ENCODE measurements at regions not wholly inside any gene's neighbourhood (a gene's known extent, or its start where the extent isn't known, plus 50 kb on each side); places are given as distances from the start of the nearest gene placed in this dataset.

DNA sequence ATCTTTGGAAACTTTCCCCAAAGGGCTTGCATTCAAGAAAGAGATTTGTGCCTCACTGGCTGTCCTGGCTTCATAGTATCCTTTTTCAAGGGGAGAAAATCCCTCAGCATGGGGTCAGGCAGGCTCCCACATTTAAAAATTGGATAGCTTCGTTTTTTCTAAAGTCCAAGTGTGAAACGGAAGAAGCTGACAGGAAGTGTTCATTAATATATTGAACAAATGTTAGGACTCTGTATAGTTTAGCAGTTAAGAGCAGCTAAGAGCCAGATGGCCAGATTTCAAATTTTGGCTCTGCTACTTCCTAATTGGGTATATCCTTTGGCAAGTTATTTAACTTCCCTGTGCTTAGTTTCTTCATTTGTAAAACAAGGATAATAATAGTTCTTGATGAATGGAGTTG is 354.9 kb upstream of the FAT3 start:
- DNase-seq (no peak), ATAC-seq (ENCODE audit: low read depth) (no peak)
- Histone ChIP-seq H2AK9ac (replicated peaks; ENCODE audit: low read depth, low read length, poor library complexity) (no peak overlapping the region), H3K9ac (ENCODE audit: low read depth, low read length) (no peak overlapping the region), H3K4ac (ENCODE audit: low read depth, low read length) (no peak overlapping the region), H3K9me1 (ENCODE audit: insufficient read depth, low read length) (no peaks in the 10 kb centered on the region), H2BK20ac (ENCODE audit: low read depth, low read length) (no peak overlapping the region), H4K5ac (ENCODE audit: low read depth, low read length) (no peak overlapping the region), H2AFZ (replicated peaks; ENCODE audit: low read length, poor library complexity) (no peak overlapping the region), H3K36me3 (ENCODE audit: control insufficient read depth, insufficient read depth, low read length) (no peaks in the 10 kb centered on the region), H3K4me2 (ENCODE audit: low read depth, low read length) (no peak overlapping the region), H2BK15ac (ENCODE audit: low read depth, low read length) (no peak overlapping the region), H3K27me3 (ENCODE audit: control insufficient read depth, insufficient read depth, low read length) (no peaks in the 10 kb centered on the region), H4K20me1 (ENCODE audit: insufficient read depth, low read length) (no peaks in the 10 kb centered on the region), H4K8ac (ENCODE audit: low read depth in 2 of 2, low read length in 2 of 2) (no peak overlapping the region), H3K9me3 (ENCODE audit: control insufficient read depth, insufficient read depth, low read length) (peaks cover 7% of the 10 kb centered on the region), H3K23ac (ENCODE audit: low read depth, low read length) (no peak overlapping the region), H4K91ac (ENCODE audit: insufficient read depth, low read depth, low read length) (no peak overlapping the region), H3K18ac (ENCODE audit: low read depth, low read length) (no peak overlapping the region), H3K27ac (ENCODE audit: insufficient read depth, low read length) (no peak overlapping the region), H2BK120ac (ENCODE audit: low read depth, low read length) (no peak overlapping the region), H3K4me3 (ENCODE audit: insufficient read depth, low read depth, low read length) (no peak overlapping the region), H2AK5ac (ENCODE audit: low read depth, low read length) (no peak overlapping the region), H3K14ac (replicated peaks; ENCODE audit: low read depth, low read length) (no peak overlapping the region), H3K4me1 (ENCODE audit: control insufficient read depth, insufficient read depth, low read length) (no peaks in the 10 kb centered on the region), H3K79me1 (ENCODE audit: low read depth in 1 of 2, low read length in 2 of 2) (no peaks in the 10 kb centered on the region), H2BK5ac (ENCODE audit: low read depth, low read length, poor library complexity, severe bottlenecking) (no peak overlapping the region), H3K56ac (ENCODE audit: extremely low read depth, insufficient read depth, low read length) (no peak overlapping the region)
- WGBS, 2 experiments (ENCODE audit: extremely low coverage in 2 of 2, insufficient read length in 1 of 2) = no CpG with 5 or more reads among the region's 2 CpGs
- BruUV-seq (replicated peaks) = no TSS peak
- intact Hi-C loops (cut with micrococcal nuclease) = no loop called here
- ChIA-PET POLR2A (ENCODE audit: unreplicated experiment) (no interaction called here), CTCF (no interaction called here)
- in situ Hi-C loops (cut with MboI; ENCODE audit: low sequenced_read_pairs) = no loop called here
- dilution Hi-C loops (cut with HindIII; ENCODE audit: low sequenced_read_pairs, unreplicated experiment) = no loop called here
- TF ChIP-seq MXI1 (IDR thresholded peaks at IDR 0.05; ENCODE audit: borderline replicate concordance, low read depth, low read length) = no peak
- TF ChIP-seq, protein P1, sequence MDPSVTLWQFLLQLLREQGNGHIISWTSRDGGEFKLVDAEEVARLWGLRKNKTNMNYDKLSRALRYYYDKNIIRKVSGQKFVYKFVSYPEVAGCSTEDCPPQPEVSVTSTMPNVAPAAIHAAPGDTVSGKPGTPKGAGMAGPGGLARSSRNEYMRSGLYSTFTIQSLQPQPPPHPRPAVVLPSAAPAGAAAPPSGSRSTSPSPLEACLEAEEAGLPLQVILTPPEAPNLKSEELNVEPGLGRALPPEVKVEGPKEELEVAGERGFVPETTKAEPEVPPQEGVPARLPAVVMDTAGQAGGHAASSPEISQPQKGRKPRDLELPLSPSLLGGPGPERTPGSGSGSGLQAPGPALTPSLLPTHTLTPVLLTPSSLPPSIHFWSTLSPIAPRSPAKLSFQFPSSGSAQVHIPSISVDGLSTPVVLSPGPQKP (IDR thresholded peaks at IDR 0.05; ENCODE audit: borderline replicate concordance, low read depth, low read length) = no peak
- TF ChIP-seq MAFK (IDR thresholded peaks at IDR 0.05; ENCODE audit: low read depth, low read length) = no peak
- no peak for TF ChIP-seq POLR2A (IDR thresholded peaks at IDR 0.05; ENCODE audit: low read depth, low read length)
- TF ChIP-seq CHD1 (IDR thresholded peaks at IDR 0.05; ENCODE audit: low read depth, low read length) = no peak
- TF ChIP-seq RCOR1 (IDR thresholded peaks at IDR 0.05; ENCODE audit: insufficient replicate concordance, low read length) = no peak
- TF ChIP-seq, protein P2, sequence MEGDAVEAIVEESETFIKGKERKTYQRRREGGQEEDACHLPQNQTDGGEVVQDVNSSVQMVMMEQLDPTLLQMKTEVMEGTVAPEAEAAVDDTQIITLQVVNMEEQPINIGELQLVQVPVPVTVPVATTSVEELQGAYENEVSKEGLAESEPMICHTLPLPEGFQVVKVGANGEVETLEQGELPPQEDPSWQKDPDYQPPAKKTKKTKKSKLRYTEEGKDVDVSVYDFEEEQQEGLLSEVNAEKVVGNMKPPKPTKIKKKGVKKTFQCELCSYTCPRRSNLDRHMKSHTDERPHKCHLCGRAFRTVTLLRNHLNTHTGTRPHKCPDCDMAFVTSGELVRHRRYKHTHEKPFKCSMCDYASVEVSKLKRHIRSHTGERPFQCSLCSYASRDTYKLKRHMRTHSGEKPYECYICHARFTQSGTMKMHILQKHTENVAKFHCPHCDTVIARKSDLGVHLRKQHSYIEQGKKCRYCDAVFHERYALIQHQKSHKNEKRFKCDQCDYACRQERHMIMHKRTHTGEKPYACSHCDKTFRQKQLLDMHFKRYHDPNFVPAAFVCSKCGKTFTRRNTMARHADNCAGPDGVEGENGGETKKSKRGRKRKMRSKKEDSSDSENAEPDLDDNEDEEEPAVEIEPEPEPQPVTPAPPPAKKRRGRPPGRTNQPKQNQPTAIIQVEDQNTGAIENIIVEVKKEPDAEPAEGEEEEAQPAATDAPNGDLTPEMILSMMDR (conservative IDR thresholded peaks at IDR 0.05; ENCODE audit: low read depth, low read length) = no peak

Measured in IMR-90 (cell line).